T-helper 9 cell (primary cell): ENCODE measurements at regions not wholly inside any gene's neighbourhood (a gene's known extent, or its start where the extent isn't known, plus 50 kb on each side); places are given as distances from the start of the nearest gene placed in this dataset.
"Not testable (repeated sequence)": the region's sequence is repeated elsewhere in the genome, so short reads cannot be mapped to it uniquely, and the experiment has no call there.

Experiments used
- DNase-seq: peaks from one replicate; pipeline ENCODE4 v3.0.0-alpha.2; 2020

- DNase-seq = not testable (repeated sequence)
These were observed 283.9 kb upstream of the PREP start for GRCh38 chr6:105686793-105687192.

GRCh38 chr6:105681061-105681460 is 278.2 kb upstream of the PREP start:
- no peak for DNase-seq

GRCh38 chr6:105680131-105680530 is 277.2 kb upstream of the PREP start:
- DNase-seq = no peak

GRCh38 chr6:105678516-105678915 is 275.6 kb upstream of the PREP start:
- DNase-seq = no peak

GRCh38 chr6:105677671-105678475 is 275.0 kb upstream of the PREP start:
- DNase-seq = no peak

- DNase-seq = no peak
These were observed 274.0 kb upstream of the PREP start for GRCh38 chr6:105676857-105677256.

GRCh38 chr6:105675715-105676397 is 273.0 kb upstream of the PREP start:
- no peak for DNase-seq

GRCh38 chr6:105672856-105673538 is 270.1 kb upstream of the PREP start:
- not testable (repeated sequence) for DNase-seq

GRCh38 chr6:105669232-105669631 is 266.4 kb upstream of the PREP start:
- no peak for DNase-seq

GRCh38 chr6:105667056-105667455 is 264.2 kb upstream of the PREP start:
- DNase-seq = no peak

- no peak for DNase-seq
These were observed 262.0 kb upstream of the PREP start for GRCh38 chr6:105664931-105665330.

GRCh38 chr6:105651969-105652368 is 249.1 kb upstream of the PREP start:
- no peak for DNase-seq

- DNase-seq = no peak
These were observed 247.5 kb upstream of the PREP start for GRCh38 chr6:105650347-105650746.

GRCh38 chr6:105649192-105649591 is 246.3 kb upstream of the PREP start:
- no peak for DNase-seq

- no peak for DNase-seq
These were observed 245.4 kb upstream of the PREP start for GRCh38 chr6:105648276-105648675.

GRCh38 chr6:105646391-105646867 is 243.5 kb upstream of the PREP start:
- DNase-seq = no peak

- DNase-seq = no peak
These were observed 243.1 kb upstream of the PREP start for GRCh38 chr6:105645958-105646357.

GRCh38 chr6:105645156-105645555 is 242.3 kb upstream of the PREP start:
- DNase-seq = no peak

GRCh38 chr6:105644691-105645090 is 241.8 kb upstream of the PREP start:
- DNase-seq = no peak

GRCh38 chr6:105644073-105644489 is 241.2 kb upstream of the PREP start:
- DNase-seq = no peak

- DNase-seq = no peak
These were observed 239.8 kb upstream of the PREP start for GRCh38 chr6:105642708-105643107.

GRCh38 chr6:105641504-105641903 is 238.6 kb upstream of the PREP start:
- DNase-seq = no peak

GRCh38 chr6:105639124-105639523 is 236.2 kb upstream of the PREP start:
- DNase-seq = no peak

GRCh38 chr6:105633814-105634213 is 230.9 kb upstream of the PREP start:
- no peak for DNase-seq
